PC-3 (cell line): ENCODE measurements at regions not wholly inside any gene's neighbourhood (a gene's known extent, or its start where the extent isn't known, plus 50 kb on each side); places are given as distances from the start of the nearest gene placed in this dataset.

Experiments used
- CTCF ChIP-seq: fragments of 300-600 bp; sonication (generic); conservative IDR thresholded peaks from 2 replicates; pipeline ENCODE4 v1.5.1; 2017; ENCODE audit warnings: antibody characterized with exemption, low read depth, mild to moderate bottlenecking, low read length
- EZH2 ChIP-seq: fragments of 300-600 bp; sonication (generic); IDR thresholded peaks from one replicate; pipeline ENCODE4 v1.6.1; 2017; ENCODE audit warnings: antibody characterized with exemption, mild to moderate bottlenecking, low read length; ENCODE audit not compliant: unreplicated experiment

- TF ChIP-seq CTCF: no peak
- TF ChIP-seq EZH2: no peak
Measured at GRCh38 chr2:43006834-43007543, 214.6 kb upstream of the HAAO start.
